Lung (tissue), 11 donors: ENCODE measurements at regions not wholly inside any gene's neighbourhood (a gene's known extent, or its start where the extent isn't known, plus 50 kb on each side); places are given as distances from the start of the nearest gene placed in this dataset.
"Not testable (repeated sequence)": the region's sequence is repeated elsewhere in the genome, so short reads cannot be mapped to it uniquely, and the experiment has no call there.

Source experiments
- ATAC-seq: fragments of 200-7000 bp; cut with Tn5 transposase; one replicate; pipeline ENCODE4 v1.9.1; 2020; ENCODE audit warnings: moderate number of reproducible peaks; ENCODE audit not compliant: insufficient read depth, low FRiP score
- DNase-seq, 3 donors: peaks; one replicate each; pipeline ENCODE4 v3.0.0-alpha.2; 2013 to 2017
- H3K27ac ChIP-seq, 2 donors: one replicate each; pipeline ENCODE4 v1.5.1; 2013; ENCODE audit warnings: mild to moderate bottlenecking in 2 of 2, moderate library complexity in 2 of 2, control low read depth in 1 of 2, inconsistent platforms in 1 of 2, low read depth in 1 of 2, low read length in 1 of 2
- H3K27me3 ChIP-seq, 3 donors: one replicate each; pipeline ENCODE4 v1.5.1; 2013; ENCODE audit warnings: low read length in 2 of 3; ENCODE audit not compliant: control insufficient read depth in 3 of 3, insufficient read depth in 3 of 3
- H3K36me3 ChIP-seq, 4 donors: one replicate each; pipeline ENCODE4 v1.5.1; 2013; ENCODE audit warnings: low read length in 4 of 4, mild to moderate bottlenecking in 1 of 4, moderate library complexity in 1 of 4; ENCODE audit not compliant: control insufficient read depth in 4 of 4, insufficient read depth in 4 of 4
- H3K4me1 ChIP-seq, 5 donors: one replicate each; pipeline ENCODE4 v1.5.1; 2013; ENCODE audit warnings: low read length in 5 of 5, mild to moderate bottlenecking in 2 of 5, moderate library complexity in 1 of 5; ENCODE audit not compliant: control insufficient read depth in 5 of 5, insufficient read depth in 5 of 5
- H3K4me3 ChIP-seq: one replicate; pipeline ENCODE4 v1.5.1; 2013; ENCODE audit warnings: mild to moderate bottlenecking, control low read depth, moderate library complexity
- H3K9ac ChIP-seq, 2 donors: one replicate each; pipeline ENCODE4 v1.5.1; 2013; ENCODE audit warnings: low read length in 2 of 2, control low read depth in 1 of 2; ENCODE audit not compliant: insufficient read depth in 1 of 2
- H3K9me3 ChIP-seq, 4 donors: one replicate each; pipeline ENCODE4 v1.5.1; 2013; ENCODE audit warnings: low read length in 3 of 4, mild to moderate bottlenecking in 1 of 4, moderate library complexity in 1 of 4; ENCODE audit not compliant: control insufficient read depth in 4 of 4, insufficient read depth in 3 of 4
- WGBS, 2 donors: extraction: QIAGEN DNeasy Blood & Tissue Kit; methylation state at CpG; one replicate each; pipeline ENCODE4 v1.1.7; 2013; 5-methylcytosine and 5-hydroxymethylcytosine counted together
- TF ChIP-seq, protein P1 (sequence below): IDR thresholded peaks from 2 replicates; pipeline ENCODE4 v1.5.1; 2012; ENCODE audit warnings: mild to moderate bottlenecking; ENCODE audit errors: control extremely low read depth, extremely low read depth
- donor health status: control.
- donor health status: control.
- donor health status: Bipolar disorder and iron deficiency.
- donor health status: healthy.
- donor health status: DM: yes; HTN: yes; CAD: no.

DNA sequence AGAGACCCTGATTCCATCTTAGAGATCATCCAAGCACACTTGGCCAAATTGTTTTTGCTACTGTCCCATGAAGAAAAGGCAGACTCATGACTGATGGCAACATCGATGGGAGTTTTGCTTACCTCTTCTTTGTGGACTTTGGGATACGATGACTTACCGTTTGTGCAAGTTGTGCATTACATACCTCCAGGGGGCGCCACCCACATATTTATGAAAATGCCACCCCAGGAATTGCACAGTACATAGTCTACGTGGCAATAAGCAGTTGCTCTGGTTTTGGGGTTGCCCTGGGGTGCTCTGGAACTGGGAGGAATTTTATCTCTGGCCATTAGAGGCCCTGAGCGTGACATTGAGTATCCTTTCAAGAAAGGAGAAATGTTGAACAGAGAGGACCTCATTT lies 139.0 kb upstream of the CCZ1B start:
- not testable (repeated sequence) for H3K36me3 ChIP-seq, H3K9ac ChIP-seq, H3K4me3 ChIP-seq, H3K4me1 ChIP-seq, H3K27me3 ChIP-seq, ATAC-seq, H3K9me3 ChIP-seq, H3K27ac ChIP-seq
- TF ChIP-seq, protein P1, sequence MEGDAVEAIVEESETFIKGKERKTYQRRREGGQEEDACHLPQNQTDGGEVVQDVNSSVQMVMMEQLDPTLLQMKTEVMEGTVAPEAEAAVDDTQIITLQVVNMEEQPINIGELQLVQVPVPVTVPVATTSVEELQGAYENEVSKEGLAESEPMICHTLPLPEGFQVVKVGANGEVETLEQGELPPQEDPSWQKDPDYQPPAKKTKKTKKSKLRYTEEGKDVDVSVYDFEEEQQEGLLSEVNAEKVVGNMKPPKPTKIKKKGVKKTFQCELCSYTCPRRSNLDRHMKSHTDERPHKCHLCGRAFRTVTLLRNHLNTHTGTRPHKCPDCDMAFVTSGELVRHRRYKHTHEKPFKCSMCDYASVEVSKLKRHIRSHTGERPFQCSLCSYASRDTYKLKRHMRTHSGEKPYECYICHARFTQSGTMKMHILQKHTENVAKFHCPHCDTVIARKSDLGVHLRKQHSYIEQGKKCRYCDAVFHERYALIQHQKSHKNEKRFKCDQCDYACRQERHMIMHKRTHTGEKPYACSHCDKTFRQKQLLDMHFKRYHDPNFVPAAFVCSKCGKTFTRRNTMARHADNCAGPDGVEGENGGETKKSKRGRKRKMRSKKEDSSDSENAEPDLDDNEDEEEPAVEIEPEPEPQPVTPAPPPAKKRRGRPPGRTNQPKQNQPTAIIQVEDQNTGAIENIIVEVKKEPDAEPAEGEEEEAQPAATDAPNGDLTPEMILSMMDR: peak; percentile 10
- WGBS, 2 donors: 25 to 26% methylated on average over 6 of the region's 6 CpGs
- DNase-seq: peak in 1 of 3 donors; percentile 21

DNA sequence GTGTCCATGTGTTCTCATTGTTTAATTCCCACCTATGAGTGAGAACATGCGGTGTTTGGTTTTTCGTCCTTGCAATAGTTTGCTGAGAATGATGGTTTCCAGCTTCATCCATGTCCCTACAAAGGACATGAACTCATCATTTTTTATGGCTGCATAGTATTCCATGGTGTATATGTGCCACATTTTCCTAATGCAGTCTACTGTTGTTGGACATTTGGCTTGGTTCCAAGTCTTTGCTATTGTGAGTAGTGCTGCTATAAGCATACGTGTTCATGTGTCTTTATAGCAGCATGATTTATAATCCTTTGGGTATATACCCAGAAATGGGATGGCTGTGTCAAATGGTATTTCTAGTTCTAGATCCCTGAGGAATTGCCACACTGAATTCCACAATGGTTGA lies 144.1 kb upstream of the CCZ1B start:
- H3K9me3 ChIP-seq, H3K4me3 ChIP-seq, H3K27ac ChIP-seq, H3K36me3 ChIP-seq, H3K9ac ChIP-seq, H3K4me1 ChIP-seq, DNase-seq, ATAC-seq, H3K27me3 ChIP-seq: not testable (repeated sequence)
- WGBS, 2 donors: 83 to 84% methylated on average over 1 to 3 of the region's 3 CpGs

DNA sequence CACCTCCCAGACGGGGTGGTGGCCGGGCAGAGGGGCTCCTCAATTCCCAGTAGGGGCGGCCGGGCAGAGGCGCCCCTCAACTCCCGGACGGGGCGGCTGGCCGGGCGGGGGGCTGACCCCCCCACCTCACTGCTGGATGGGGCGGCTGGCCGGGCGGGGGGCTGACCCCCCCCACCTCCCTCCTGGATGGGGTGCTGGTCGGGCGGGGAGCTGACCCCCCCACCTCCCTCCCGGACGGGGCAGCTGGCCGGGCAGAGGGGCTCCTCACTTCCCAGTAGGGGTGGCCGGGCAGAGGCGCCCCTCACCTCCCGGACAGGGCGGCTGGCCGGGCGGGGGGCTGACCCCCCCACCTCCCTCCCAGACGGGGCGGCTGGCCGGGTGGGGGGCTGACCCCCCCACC lies 148.8 kb upstream of the CCZ1B start:
- H3K4me3 ChIP-seq, DNase-seq, H3K9me3 ChIP-seq, H3K27ac ChIP-seq, H3K27me3 ChIP-seq, ATAC-seq, H3K9ac ChIP-seq, H3K4me1 ChIP-seq, H3K36me3 ChIP-seq: not testable (repeated sequence)
- 95 to 96% methylated on average over 12 to 21 of the region's 27 CpGs for WGBS, 2 donors

DNA sequence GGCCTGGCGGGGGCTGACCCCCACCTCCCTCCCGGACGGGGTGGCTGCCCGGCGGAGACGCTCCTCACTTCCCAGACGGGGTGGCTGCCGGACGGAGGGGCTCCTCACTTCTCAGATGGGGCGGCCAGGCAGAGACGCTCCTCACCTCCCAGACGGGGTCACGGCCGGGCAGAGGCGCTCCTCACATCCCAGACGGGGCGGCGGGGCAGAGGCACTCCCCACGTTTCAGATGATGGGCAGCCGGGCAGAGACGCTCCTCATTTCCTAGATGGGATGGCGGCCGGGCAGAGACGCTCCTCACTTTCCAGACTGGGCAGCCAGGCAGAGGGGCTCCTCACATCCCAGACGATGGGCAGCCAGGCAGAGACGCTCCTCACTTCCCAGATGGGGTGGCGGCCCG lies 149.3 kb upstream of the CCZ1B start:
- not testable (repeated sequence) for DNase-seq, H3K9ac ChIP-seq, H3K4me1 ChIP-seq, H3K9me3 ChIP-seq, ATAC-seq, H3K27me3 ChIP-seq, H3K36me3 ChIP-seq, H3K27ac ChIP-seq, H3K4me3 ChIP-seq
- WGBS, 2 donors: 76 to 95% methylated on average over 5 to 28 of the region's 28 CpGs

DNA sequence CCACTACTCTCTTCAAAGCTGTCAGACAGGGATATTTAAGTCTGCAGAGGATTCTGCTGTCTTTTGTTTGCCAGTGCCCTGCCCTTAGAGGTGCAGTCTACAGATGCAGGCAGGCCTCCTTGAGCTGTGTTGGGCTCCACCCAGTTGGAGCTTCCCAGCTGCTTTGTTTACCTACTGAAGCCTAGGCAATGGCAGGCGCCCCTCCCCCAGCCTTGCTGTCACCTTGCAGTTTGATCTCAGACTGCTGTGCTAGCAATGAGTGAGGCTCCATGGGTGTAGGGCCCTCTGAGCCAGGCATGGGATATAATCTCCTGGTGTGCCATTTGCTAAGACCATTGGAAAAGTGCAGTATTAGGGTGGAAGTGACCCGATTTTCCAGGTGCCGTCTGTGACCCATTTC lies 151.3 kb upstream of the CCZ1B start:
- H3K27ac ChIP-seq, H3K9ac ChIP-seq, H3K4me1 ChIP-seq, ATAC-seq, H3K27me3 ChIP-seq, DNase-seq, H3K4me3 ChIP-seq, H3K36me3 ChIP-seq, H3K9me3 ChIP-seq: not testable (repeated sequence)
- whole genome bisulfite sequencing, 2 donors: 88 to 93% methylated on average over 3 of the region's 3 CpGs

DNA sequence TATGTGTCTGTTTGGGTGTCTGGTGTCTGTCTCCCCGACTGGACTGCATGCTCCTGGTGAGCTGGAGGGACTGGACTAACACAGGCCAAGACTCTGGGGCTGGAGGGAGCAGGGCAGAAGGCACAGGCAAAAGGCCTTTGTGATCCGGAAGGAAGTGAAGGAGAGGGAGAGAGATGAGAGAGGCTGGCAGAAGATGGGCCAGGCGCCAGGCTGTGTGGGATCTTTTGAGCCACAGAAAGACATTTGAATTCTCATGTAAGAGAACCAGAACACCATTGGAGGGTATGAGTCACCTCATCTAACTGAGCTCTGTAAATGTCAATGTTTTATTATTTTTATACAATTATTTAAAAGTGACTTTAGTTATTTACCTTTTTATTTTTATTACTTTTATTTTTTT lies 152.3 kb upstream of the CCZ1B start:
- H3K27me3 ChIP-seq, DNase-seq, H3K4me3 ChIP-seq, H3K9ac ChIP-seq, H3K27ac ChIP-seq, H3K36me3 ChIP-seq, H3K4me1 ChIP-seq, H3K9me3 ChIP-seq, ATAC-seq: not testable (repeated sequence)
- 82 to 96% methylated on average over 3 of the region's 3 CpGs for WGBS, 2 donors

DNA sequence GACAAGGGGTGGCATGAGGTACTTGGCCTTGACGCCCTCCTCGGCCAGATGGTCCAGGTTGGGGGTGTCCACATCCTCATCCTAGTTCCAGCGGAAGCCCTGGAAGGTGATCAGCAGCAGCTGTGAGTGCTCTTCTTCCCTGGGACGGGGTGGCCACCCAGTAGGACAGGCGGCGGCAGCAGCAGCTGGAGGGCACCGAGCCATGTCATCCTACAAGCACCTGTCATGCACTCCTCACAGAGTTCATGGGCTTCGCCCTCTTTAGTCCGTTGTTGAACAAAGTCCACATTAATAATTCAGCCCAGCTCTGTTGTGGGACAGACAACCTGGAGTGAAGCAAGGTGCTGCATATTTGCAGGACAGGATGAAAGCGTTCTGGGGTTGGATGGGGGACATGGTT lies 153.4 kb upstream of the CCZ1B start:
- H3K4me3 ChIP-seq, H3K4me1 ChIP-seq, H3K27ac ChIP-seq, H3K9me3 ChIP-seq, ATAC-seq, H3K9ac ChIP-seq, DNase-seq, H3K27me3 ChIP-seq, H3K36me3 ChIP-seq: not testable (repeated sequence)
- 93 to 95% methylated on average over 10 of the region's 10 CpGs for WGBS, 2 donors

DNA sequence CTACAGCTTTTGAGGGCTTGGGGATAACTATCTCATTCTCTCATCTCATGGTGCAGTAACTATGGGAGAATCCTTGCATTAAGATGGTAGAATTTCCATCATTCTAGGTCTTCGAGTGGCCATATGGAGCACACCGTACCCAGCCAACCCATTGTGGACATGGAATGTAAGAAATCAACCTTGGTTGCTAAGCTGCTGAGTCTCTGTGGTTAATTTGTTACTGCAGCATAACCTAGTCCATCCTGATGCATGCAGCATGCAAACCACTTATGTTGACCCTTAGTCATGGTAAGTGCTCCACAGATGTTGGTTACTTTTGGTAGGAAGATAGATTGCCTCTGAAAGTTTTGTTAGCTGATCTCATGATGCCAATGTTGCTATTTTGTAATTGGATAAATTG lies 156.3 kb upstream of the CCZ1B start:
- H3K36me3 ChIP-seq, H3K9ac ChIP-seq, H3K4me3 ChIP-seq, ATAC-seq, DNase-seq, H3K9me3 ChIP-seq, H3K27ac ChIP-seq, H3K27me3 ChIP-seq, H3K4me1 ChIP-seq: not testable (repeated sequence)
- WGBS, 2 donors: 94 to 96% methylated on average over 2 of the region's 2 CpGs
